Urinary bladder (tissue), 3 donors: ENCODE measurements at regions not wholly inside any gene's neighbourhood (a gene's known extent, or its start where the extent isn't known, plus 50 kb on each side); places are given as distances from the start of the nearest gene placed in this dataset.
"Not testable (repeated sequence)": the region's sequence is repeated elsewhere in the genome, so short reads cannot be mapped to it uniquely, and the experiment has no call there.

ENCODE experiments used
- DNase-seq: peaks from one replicate; pipeline ENCODE4 v3.0.0-alpha.2; 2015; ENCODE audit errors: extremely low spot score
- H3K27ac ChIP-seq: one replicate; pipeline ENCODE4 v1.5.1; 2013; ENCODE audit warnings: low read depth, mild to moderate bottlenecking, moderate library complexity
- H3K36me3 ChIP-seq: one replicate; pipeline ENCODE4 v1.6.1; 2013; ENCODE audit warnings: mild to moderate bottlenecking, moderate library complexity; ENCODE audit not compliant: insufficient read depth
- H3K4me1 ChIP-seq: one replicate; pipeline ENCODE4 v1.6.1; 2013; ENCODE audit warnings: mild to moderate bottlenecking, moderate library complexity; ENCODE audit not compliant: insufficient read depth
- H3K4me3 ChIP-seq: one replicate; pipeline ENCODE4 v1.5.1; 2013; ENCODE audit warnings: low read depth, low read length
- WGBS: extraction: QIAGEN DNeasy Blood & Tissue Kit; methylation state at CpG from one replicate; pipeline ENCODE4 v1.1.7; 2013; 5-methylcytosine and 5-hydroxymethylcytosine counted together
- donor health status: healthy with polysubstance abuse.
- donor health status: healthy.

- Histone ChIP-seq H3K27ac (no peak overlapping the region), H3K4me3 (no peak overlapping the region), H3K4me1 (no peaks in the 10 kb centered on the region)
These were observed 106.4 kb upstream of the RBBP8 start for GRCh38 chr18:22826726-22827125.

GRCh38 chr18:22827216-22827615 lies 105.9 kb upstream of the RBBP8 start:
- DNase-seq: no peak

More at GRCh38 chr18:22826726-22827125, 106.4 kb upstream of the RBBP8 start:
- no peaks in the 10 kb centered on the region for H3K36me3 ChIP-seq
- DNase-seq: no peak
- WGBS: 48% methylated on average over 4 of the region's 4 CpGs

GRCh38 chr18:22827741-22828140 lies 105.4 kb upstream of the RBBP8 start:
- Histone ChIP-seq H3K4me3 (no peak overlapping the region), H3K27ac (no peak overlapping the region), H3K4me1 (no peaks in the 10 kb centered on the region), H3K36me3 (no peaks in the 10 kb centered on the region)
- WGBS: 95% methylated on average over 1 of the region's 1 CpG
- DNase-seq: no peak

More at GRCh38 chr18:22827216-22827615, 105.9 kb upstream of the RBBP8 start:
- Histone ChIP-seq H3K4me1 (no peaks in the 10 kb centered on the region), H3K36me3 (no peaks in the 10 kb centered on the region), H3K27ac (no peak overlapping the region), H3K4me3 (no peak overlapping the region)
- WGBS: 98% methylated on average over 3 of the region's 3 CpGs

GRCh38 chr18:22828171-22828570 lies 105.0 kb upstream of the RBBP8 start:
- 77% methylated on average over 1 of the region's 1 CpG for whole genome bisulfite sequencing
- DNase-seq: no peak
- Histone ChIP-seq H3K27ac (no peak overlapping the region), H3K4me1 (no peaks in the 10 kb centered on the region), H3K36me3 (no peaks in the 10 kb centered on the region), H3K4me3 (no peak overlapping the region)

- not testable (repeated sequence) for H3K27ac ChIP-seq, H3K4me1 ChIP-seq, H3K36me3 ChIP-seq, DNase-seq, H3K4me3 ChIP-seq
- WGBS: 89% methylated on average over 5 of the region's 6 CpGs
These were observed 104.5 kb upstream of the RBBP8 start for GRCh38 chr18:22828583-22828982.

- 84% methylated on average over 2 of the region's 2 CpGs for WGBS
- Histone ChIP-seq H3K4me1 (no peaks in the 10 kb centered on the region), H3K27ac (no peak overlapping the region), H3K36me3 (no peaks in the 10 kb centered on the region), H3K4me3 (no peak overlapping the region)
- DNase-seq: no peak
These were observed 103.3 kb upstream of the RBBP8 start for GRCh38 chr18:22829781-22830180.

GRCh38 chr18:22830511-22830910 lies 102.6 kb upstream of the RBBP8 start:
- Histone ChIP-seq H3K36me3 (no peaks in the 10 kb centered on the region), H3K4me1 (no peaks in the 10 kb centered on the region), H3K4me3 (no peak overlapping the region), H3K27ac (no peak overlapping the region)
- DNase-seq: no peak
- WGBS: 96% methylated on average over 1 of the region's 1 CpG

GRCh38 chr18:22831441-22831904 lies 101.7 kb upstream of the RBBP8 start:
- Histone ChIP-seq H3K36me3 (no peaks in the 10 kb centered on the region), H3K4me3 (no peak overlapping the region), H3K4me1 (no peaks in the 10 kb centered on the region), H3K27ac (no peak overlapping the region)
- WGBS: 63% methylated on average over 1 of the region's 1 CpG
- DNase-seq: no peak

GRCh38 chr18:22836932-22837331 lies 96.2 kb upstream of the RBBP8 start:
- Histone ChIP-seq H3K4me1 (no peaks in the 10 kb centered on the region), H3K27ac (no peak overlapping the region), H3K36me3 (no peaks in the 10 kb centered on the region), H3K4me3 (no peak overlapping the region)
- no peak for DNase-seq

GRCh38 chr18:22838221-22838620 lies 94.9 kb upstream of the RBBP8 start:
- no peaks in the 10 kb centered on the region for H3K36me3 ChIP-seq
- no peaks in the 10 kb centered on the region for H3K4me1 ChIP-seq
- no peak for DNase-seq
- H3K4me3 ChIP-seq: no peak overlapping the region
- 93% methylated on average over 1 of the region's 1 CpG for WGBS
- H3K27ac ChIP-seq: no peak overlapping the region

GRCh38 chr18:22838639-22839277 lies 94.4 kb upstream of the RBBP8 start:
- Histone ChIP-seq H3K4me3 (no peak overlapping the region), H3K36me3 (no peaks in the 10 kb centered on the region), H3K27ac (no peak overlapping the region), H3K4me1 (no peaks in the 10 kb centered on the region)
- WGBS: 40% methylated on average over 7 of the region's 7 CpGs
- DNase-seq: no peak

- H3K27ac ChIP-seq: no peak overlapping the region
- H3K4me3 ChIP-seq: no peak overlapping the region
- DNase-seq: no peak
- H3K36me3 ChIP-seq: no peaks in the 10 kb centered on the region
- H3K4me1 ChIP-seq: no peaks in the 10 kb centered on the region
- WGBS: 45% methylated on average over 2 of the region's 2 CpGs
These were observed 93.7 kb upstream of the RBBP8 start for GRCh38 chr18:22839340-22839821.

GRCh38 chr18:22840606-22841144 lies 92.5 kb upstream of the RBBP8 start:
- H3K4me1 ChIP-seq: no peaks in the 10 kb centered on the region
- H3K36me3 ChIP-seq: no peaks in the 10 kb centered on the region
- no peak overlapping the region for H3K4me3 ChIP-seq
- 73% methylated on average over 3 of the region's 3 CpGs for WGBS
- no peak for DNase-seq
- H3K27ac ChIP-seq: no peak overlapping the region

GRCh38 chr18:22841840-22842239 lies 91.3 kb upstream of the RBBP8 start:
- Histone ChIP-seq H3K4me3 (no peak overlapping the region), H3K27ac (no peak overlapping the region), H3K36me3 (no peaks in the 10 kb centered on the region), H3K4me1 (no peaks in the 10 kb centered on the region)
- no peak for DNase-seq
- 78% methylated on average over 2 of the region's 2 CpGs for WGBS
